Chondrocyte (in vitro differentiated cells): ENCODE measurements at regions not wholly inside any gene's neighbourhood (a gene's known extent, or its start where the extent isn't known, plus 50 kb on each side); places are given as distances from the start of the nearest gene placed in this dataset.
A peak's percentile ranks its signal among the peaks of the same experiment; 100 is the strongest.

Experiments
- DNase-seq: peaks from one replicate; pipeline ENCODE4 v3.0.0; 2021; ENCODE audit warnings: mixed read lengths, low spot score
- H3K27ac Mint-ChIP-seq: one replicate; pipeline ENCODE4 v1.8.0; 2021; ENCODE audit warnings: mild to moderate bottlenecking, moderate library complexity, mixed read lengths; ENCODE audit not compliant: unreplicated experiment
- H3K27me3 Mint-ChIP-seq: 2 replicates; pipeline ENCODE4 v1.8.0; 2021; ENCODE audit warnings: low read depth, mixed read lengths
- H3K36me3 Mint-ChIP-seq: 2 replicates; pipeline ENCODE4 v1.8.0; 2021; ENCODE audit warnings: low read depth, mixed read lengths
- H3K4me1 Mint-ChIP-seq: 2 replicates; pipeline ENCODE4 v1.8.0; 2021; ENCODE audit warnings: low read depth, mild to moderate bottlenecking, mixed read lengths
- H3K4me3 Mint-ChIP-seq: one replicate; pipeline ENCODE4 v1.8.0; 2021; ENCODE audit warnings: mild to moderate bottlenecking, moderate library complexity, mixed read lengths; ENCODE audit not compliant: unreplicated experiment
- H3K9me3 Mint-ChIP-seq: 2 replicates; pipeline ENCODE4 v1.8.0; 2021; ENCODE audit warnings: low read depth, mixed read lengths
- TF ChIP-seq, protein P1 (sequence below): fragments of 200-600 bp; sonication (generic); IDR thresholded peaks from 2 replicates; pipeline ENCODE4 v1.5.0; 2021; ENCODE audit warnings: antibody characterized with exemption, mild to moderate bottlenecking, moderate library complexity

DNA sequence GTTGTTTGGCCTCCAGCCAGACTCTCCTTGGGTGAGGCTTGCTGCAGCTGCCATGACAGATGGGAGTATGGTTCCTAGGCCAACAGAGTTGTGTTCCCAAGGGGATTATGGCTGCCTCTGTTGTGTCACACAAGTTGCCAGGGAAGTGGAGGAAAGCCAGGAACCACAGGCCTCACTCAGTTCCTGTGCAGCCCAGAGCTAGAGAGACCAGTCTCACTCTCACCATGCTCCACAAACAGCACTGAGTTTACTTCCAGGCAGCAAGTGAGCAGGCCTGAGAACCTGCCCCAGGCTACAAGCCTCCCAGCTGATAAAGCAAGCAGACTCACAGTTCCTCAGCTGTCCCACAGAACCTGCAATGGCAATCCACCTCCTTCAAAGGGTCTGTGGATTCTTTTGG lies 273.6 kb upstream of the TAS2R1 start:
- peak overlapping the region; percentile 42 for H3K27ac Mint-ChIP-seq
- TF ChIP-seq, protein P1, sequence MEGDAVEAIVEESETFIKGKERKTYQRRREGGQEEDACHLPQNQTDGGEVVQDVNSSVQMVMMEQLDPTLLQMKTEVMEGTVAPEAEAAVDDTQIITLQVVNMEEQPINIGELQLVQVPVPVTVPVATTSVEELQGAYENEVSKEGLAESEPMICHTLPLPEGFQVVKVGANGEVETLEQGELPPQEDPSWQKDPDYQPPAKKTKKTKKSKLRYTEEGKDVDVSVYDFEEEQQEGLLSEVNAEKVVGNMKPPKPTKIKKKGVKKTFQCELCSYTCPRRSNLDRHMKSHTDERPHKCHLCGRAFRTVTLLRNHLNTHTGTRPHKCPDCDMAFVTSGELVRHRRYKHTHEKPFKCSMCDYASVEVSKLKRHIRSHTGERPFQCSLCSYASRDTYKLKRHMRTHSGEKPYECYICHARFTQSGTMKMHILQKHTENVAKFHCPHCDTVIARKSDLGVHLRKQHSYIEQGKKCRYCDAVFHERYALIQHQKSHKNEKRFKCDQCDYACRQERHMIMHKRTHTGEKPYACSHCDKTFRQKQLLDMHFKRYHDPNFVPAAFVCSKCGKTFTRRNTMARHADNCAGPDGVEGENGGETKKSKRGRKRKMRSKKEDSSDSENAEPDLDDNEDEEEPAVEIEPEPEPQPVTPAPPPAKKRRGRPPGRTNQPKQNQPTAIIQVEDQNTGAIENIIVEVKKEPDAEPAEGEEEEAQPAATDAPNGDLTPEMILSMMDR = no peak

DNA sequence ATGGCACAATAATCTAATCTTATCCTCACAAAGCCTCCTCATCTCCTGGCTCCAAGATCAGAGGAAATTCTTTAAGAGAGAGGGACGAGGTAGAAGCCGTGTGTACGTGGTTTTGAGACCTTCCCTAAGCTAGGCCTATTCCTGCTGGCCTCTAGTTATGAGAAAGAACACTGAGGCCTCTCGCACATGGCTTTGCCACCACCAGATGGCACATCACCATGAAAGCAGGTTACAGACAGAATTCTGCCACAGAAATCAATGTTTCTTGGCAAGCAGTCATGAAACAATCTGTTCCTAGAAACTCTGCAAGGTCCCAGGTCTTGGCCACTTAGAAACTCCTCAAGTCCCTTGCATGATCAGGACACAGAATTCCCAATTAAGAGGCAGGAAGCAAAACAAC lies 268.2 kb upstream of the TAS2R1 start:
- peaks cover 2% of the 10 kb centered on the region for H3K27me3 Mint-ChIP-seq

More for the DNA sequence above, 273.6 kb upstream of the TAS2R1 start:
- peaks cover 2% of the 10 kb centered on the region for H3K27me3 Mint-ChIP-seq
- DNase-seq = no peak
- peaks cover 8% of the 10 kb centered on the region for H3K9me3 Mint-ChIP-seq
- H3K4me3 Mint-ChIP-seq = no peak overlapping the region
- peaks cover 3% of the 10 kb centered on the region for H3K36me3 Mint-ChIP-seq
- H3K4me1 Mint-ChIP-seq = peaks cover 15% of the 10 kb centered on the region

DNA sequence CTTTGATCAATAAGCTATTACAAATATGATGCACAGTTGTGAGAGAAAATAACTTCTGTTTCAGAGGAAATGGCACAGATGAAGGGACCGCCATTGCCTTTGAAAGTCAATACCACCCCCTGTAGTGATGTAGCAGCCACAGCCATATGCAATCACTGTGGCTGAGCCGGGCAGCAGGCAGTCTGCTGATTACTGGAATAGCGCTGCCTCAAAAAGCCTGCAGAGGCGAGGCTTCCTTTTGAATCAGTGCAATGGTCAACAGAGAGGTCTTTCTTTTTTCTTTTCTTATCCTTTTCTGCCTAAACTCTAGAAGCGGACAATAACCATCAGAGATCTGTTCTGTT lies 265.1 kb upstream of the TAS2R1 start:
- no peaks in the 10 kb centered on the region for H3K4me1 Mint-ChIP-seq
- no peak overlapping the region for H3K4me3 Mint-ChIP-seq
- DNase-seq = no peak
- peaks cover 3% of the 10 kb centered on the region for H3K9me3 Mint-ChIP-seq
- H3K36me3 Mint-ChIP-seq = no peaks in the 10 kb centered on the region
- no peaks in the 10 kb centered on the region for H3K27me3 Mint-ChIP-seq
- no peak overlapping the region for H3K27ac Mint-ChIP-seq
- TF ChIP-seq, protein P1 = no peak

More for the DNA sequence above, 268.2 kb upstream of the TAS2R1 start:
- H3K4me1 Mint-ChIP-seq = peaks cover under 1% of the 10 kb centered on the region
- no peak for DNase-seq
- no peak overlapping the region for H3K27ac Mint-ChIP-seq
- TF ChIP-seq, protein P1 = peak; percentile 80
- no peaks in the 10 kb centered on the region for H3K36me3 Mint-ChIP-seq
- H3K9me3 Mint-ChIP-seq = peaks cover 3% of the 10 kb centered on the region
- H3K4me3 Mint-ChIP-seq = no peak overlapping the region

DNA sequence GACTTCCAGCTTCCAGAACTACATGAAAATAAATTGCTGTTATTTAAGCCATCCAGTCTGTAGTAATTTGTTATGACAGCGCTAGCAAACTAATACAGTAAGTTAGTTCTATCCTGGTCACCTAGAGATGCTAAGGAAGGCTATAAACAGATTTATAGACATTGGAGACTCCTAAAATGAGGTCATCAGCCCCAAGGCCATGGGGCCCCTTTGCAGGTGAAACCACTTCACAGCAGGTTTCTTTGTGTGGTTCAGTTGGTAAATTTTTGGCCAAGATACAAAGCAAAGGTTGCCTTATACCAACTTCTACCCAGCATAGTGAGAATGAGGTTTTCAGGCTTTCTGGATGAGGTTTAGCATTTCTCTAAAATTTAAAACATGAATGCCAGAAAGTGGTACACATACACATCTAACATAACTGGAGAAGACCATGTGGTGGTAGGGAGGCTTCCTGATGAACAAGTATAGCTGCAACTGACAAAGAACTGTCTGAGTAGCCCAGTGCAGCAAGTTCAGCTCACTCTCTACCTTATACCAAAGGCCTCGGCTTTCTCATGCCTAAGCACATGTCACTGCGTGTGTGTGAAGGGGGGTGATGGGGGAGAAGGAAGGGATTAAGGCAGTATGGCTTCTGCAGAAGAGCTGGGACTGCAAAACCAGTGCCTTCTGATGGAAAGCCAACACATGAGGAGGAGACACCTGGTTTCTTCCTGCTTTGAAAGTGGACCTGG lies 264.6 kb upstream of the TAS2R1 start:
- Mint-ChIP-seq H3K4me3 (no peak overlapping the region), H3K27me3 (no peaks in the 10 kb centered on the region), H3K36me3 (no peaks in the 10 kb centered on the region), H3K9me3 (peaks cover 3% of the 10 kb centered on the region), H3K4me1 (no peaks in the 10 kb centered on the region), H3K27ac (no peak overlapping the region)
- TF ChIP-seq, protein P1 = no peak
- no peak for DNase-seq

DNA sequence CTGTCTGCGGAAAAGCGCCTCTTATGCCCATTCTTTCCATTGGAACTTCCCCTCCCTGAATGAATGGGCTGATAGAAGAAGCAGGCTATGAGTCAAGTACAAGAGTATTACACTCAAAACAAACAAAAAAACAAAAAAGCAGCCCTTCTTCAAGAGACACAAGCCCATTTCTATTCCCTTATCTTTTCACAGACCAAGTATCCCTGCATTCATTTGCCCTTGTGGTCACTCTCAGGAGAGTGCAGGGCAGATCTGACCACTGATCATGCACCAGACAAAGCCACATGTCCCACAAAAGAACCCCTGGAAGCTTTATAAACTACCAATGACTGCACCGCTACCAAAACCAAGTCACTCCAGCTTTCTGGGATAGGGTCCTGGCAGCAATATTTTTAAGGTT lies 262.5 kb upstream of the TAS2R1 start:
- Mint-ChIP-seq H3K27ac (no peak overlapping the region), H3K4me1 (peaks cover 17% of the 10 kb centered on the region), H3K4me3 (no peak overlapping the region), H3K27me3 (no peaks in the 10 kb centered on the region), H3K36me3 (no peaks in the 10 kb centered on the region), H3K9me3 (peaks cover 3% of the 10 kb centered on the region)
- no peak for DNase-seq
- TF ChIP-seq, protein P1 = no peak
